Mucosa of descending colon (tissue), 3 donors: ENCODE measurements at regions not wholly inside any gene's neighbourhood (a gene's known extent, or its start where the extent isn't known, plus 50 kb on each side); places are given as distances from the start of the nearest gene placed in this dataset.

ENCODE experiments used
- ATAC-seq: fragments of 200-7000 bp; cut with Tn5 transposase; one replicate; pipeline ENCODE4 v1.9.1; 2020; ENCODE audit warnings: mild to moderate bottlenecking, moderate library complexity
- DNase-seq, 3 donors: peaks; one replicate each; pipeline ENCODE4 v3.0.0-alpha.2; 2020
- H3K36me3 ChIP-seq: fragments of 200-600 bp; one replicate; pipeline ENCODE4 v1.8.0; 2021; ENCODE audit warnings: low read depth, mild to moderate bottlenecking
- H3K4me1 ChIP-seq: fragments of 200-600 bp; one replicate; pipeline ENCODE4 v1.8.0; 2021; ENCODE audit warnings: low read depth, mild to moderate bottlenecking
- H3K4me3 ChIP-seq: fragments of 200-600 bp; one replicate; pipeline ENCODE4 v1.8.0; 2021; ENCODE audit warnings: mild to moderate bottlenecking
- H3K9me3 ChIP-seq: fragments of 200-600 bp; one replicate; pipeline ENCODE4 v1.8.0; 2021; ENCODE audit warnings: mild to moderate bottlenecking
- CTCF ChIP-seq: fragments of 200-600 bp; IDR thresholded peaks from one replicate; pipeline ENCODE4 v1.8.0; 2022; ENCODE audit warnings: antibody characterized with exemption, mild to moderate bottlenecking
- intact Hi-C, 2 donors: fragments of 100-400 bp; cut with DNase I in 1 of 2; cut with micrococcal nuclease in 1 of 2; formaldehyde crosslinking; loops; one replicate each; pipeline versions ENCODE4 v1.11.0 to v1.11.1; 2022; cut with DNase I, micrococcal nuclease
- donor health status: DM: no; HTN: no; CAD: no; lungs with moderate emphysema.
- donor health status: DM: no; HTN: no; CAD: no.
- donor health status: DM: no; HTN: yes; CAD: no.

GRCh38 chr4:33160126-33160525 is 2440.0 kb downstream of the PCDH7 start:
- no peak for DNase-seq
- Histone ChIP-seq H3K36me3 (no peaks in the 10 kb centered on the region), H3K9me3 (peaks cover 4% of the 10 kb centered on the region), H3K4me1 (no peaks in the 10 kb centered on the region), H3K4me3 (no peak overlapping the region)
- TF ChIP-seq CTCF, result no peak
- no peak for ATAC-seq
- intact Hi-C loops, result no loop called here

DNA sequence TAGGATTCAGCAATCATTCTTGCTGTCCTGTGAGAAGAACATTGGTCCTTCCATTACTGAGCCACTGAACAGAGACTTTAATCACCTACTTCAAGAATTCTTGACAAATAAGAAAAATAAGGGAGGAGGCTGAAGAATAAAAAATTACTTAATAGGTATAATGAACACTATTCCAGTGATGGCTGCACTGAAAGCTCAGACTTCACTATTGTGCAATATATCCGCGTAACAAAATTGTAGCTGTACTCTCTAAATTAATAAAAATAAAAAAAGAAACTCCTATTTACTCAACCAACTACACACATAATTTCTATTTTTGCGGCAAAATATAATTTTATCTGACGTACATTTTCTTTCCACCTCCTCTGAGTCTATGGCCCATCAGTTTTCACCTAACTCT is 2441.0 kb downstream of the PCDH7 start:
- TF ChIP-seq CTCF, result no peak
- DNase-seq (no peak), ATAC-seq (no peak)
- Histone ChIP-seq H3K4me1 (no peaks in the 10 kb centered on the region), H3K4me3 (no peak overlapping the region), H3K36me3 (no peaks in the 10 kb centered on the region), H3K9me3 (no peaks in the 10 kb centered on the region)
- intact Hi-C loops, result no loop called here

- Histone ChIP-seq H3K4me1 (no peaks in the 10 kb centered on the region), H3K36me3 (no peaks in the 10 kb centered on the region), H3K4me3 (no peak overlapping the region), H3K9me3 (peaks cover 3% of the 10 kb centered on the region)
- ATAC-seq, result no peak
- intact Hi-C loops, result no loop called here
- TF ChIP-seq CTCF, result no peak
- no peak for DNase-seq
Measured at GRCh38 chr4:33162122-33162521, 2442.0 kb downstream of the PCDH7 start.

DNA sequence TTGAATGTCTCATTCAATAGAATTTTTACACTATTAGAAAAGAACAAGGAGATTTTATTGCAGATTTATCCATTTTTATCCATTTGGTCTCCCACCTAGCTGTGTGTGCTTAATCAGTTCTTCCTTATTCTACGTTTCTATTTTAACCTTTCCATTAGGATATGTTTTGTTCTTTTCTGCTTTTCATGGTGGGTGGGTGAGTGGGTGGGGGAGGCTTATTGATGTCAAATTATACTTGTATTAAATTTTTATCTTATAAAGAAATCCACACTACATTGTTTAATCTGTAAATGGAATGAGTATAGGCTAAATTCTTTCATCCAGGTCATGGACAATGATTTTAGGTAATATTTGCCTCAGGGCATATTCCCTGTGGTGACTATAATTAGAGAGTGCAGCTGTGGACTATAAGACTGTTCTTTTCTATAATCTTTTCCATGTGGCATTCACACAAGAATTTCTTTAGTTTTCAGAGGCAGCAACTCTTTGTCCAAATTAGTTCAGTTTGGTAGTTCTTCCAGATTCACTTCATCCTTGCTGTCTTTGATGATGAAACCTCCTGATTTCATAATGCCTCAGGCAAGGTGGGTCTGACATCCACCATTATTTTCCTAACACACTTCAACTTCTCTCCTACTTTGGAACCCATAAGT is 2451.8 kb downstream of the PCDH7 start:
- Histone ChIP-seq H3K9me3 (peaks cover 4% of the 10 kb centered on the region), H3K4me1 (no peaks in the 10 kb centered on the region), H3K4me3 (no peak overlapping the region), H3K36me3 (no peaks in the 10 kb centered on the region)
- no peak for DNase-seq
- TF ChIP-seq CTCF, result no peak
- ATAC-seq, result no peak
- intact Hi-C loops, result no loop called here

GRCh38 chr4:33176566-33176965 is 2456.4 kb downstream of the PCDH7 start:
- TF ChIP-seq CTCF, result no peak
- intact Hi-C loops, result no loop called here
- ATAC-seq (no peak), DNase-seq (no peak)
- no peaks in the 10 kb centered on the region for H3K4me1 ChIP-seq
- H3K9me3 ChIP-seq, result peaks cover 4% of the 10 kb centered on the region
- no peaks in the 10 kb centered on the region for H3K36me3 ChIP-seq
- H3K4me3 ChIP-seq, result no peak overlapping the region
